Endodermal cell (in vitro differentiated cells): ENCODE measurements at regions not wholly inside any gene's neighbourhood (a gene's known extent, or its start where the extent isn't known, plus 50 kb on each side); places are given as distances from the start of the nearest gene placed in this dataset.

Experiments
- DNase-seq: peaks from one replicate; pipeline ENCODE4 v3.0.0-alpha.2; 2017
- H3K27ac ChIP-seq: 2 replicates; pipeline ENCODE4 v1.5.1; 2013; ENCODE audit warnings: mild to moderate bottlenecking, low read depth, low read length, moderate library complexity
- H3K27me3 ChIP-seq: 2 replicates; pipeline ENCODE4 v1.6.1; 2013; ENCODE audit warnings: mild to moderate bottlenecking, low read length, moderate library complexity; ENCODE audit not compliant: insufficient read depth, control insufficient read depth, poor library complexity, severe bottlenecking
- H3K36me3 ChIP-seq: 2 replicates; pipeline ENCODE4 v1.7.0; 2013; ENCODE audit warnings: mild to moderate bottlenecking, low read length, moderate library complexity; ENCODE audit not compliant: control insufficient read depth, insufficient read depth
- H3K4me1 ChIP-seq: one replicate; pipeline ENCODE4 v1.7.0; 2013; ENCODE audit warnings: low read length; ENCODE audit not compliant: control insufficient read depth, insufficient read depth
- H3K4me3 ChIP-seq: 2 replicates; pipeline ENCODE4 v1.5.1; 2013; ENCODE audit warnings: mild to moderate bottlenecking, low read length, moderate library complexity
- H3K9ac ChIP-seq: 2 replicates; pipeline ENCODE4 v1.6.1; 2013; ENCODE audit warnings: mild to moderate bottlenecking, low read length, moderate library complexity; ENCODE audit not compliant: poor library complexity, severe bottlenecking; ENCODE audit errors: extremely low read depth
- H3K9me3 ChIP-seq: 2 replicates; pipeline ENCODE4 v1.6.1; 2013; ENCODE audit warnings: mild to moderate bottlenecking, low read length, moderate library complexity; ENCODE audit not compliant: control insufficient read depth
- H3K27ac Mint-ChIP-seq: 2 replicates; pipeline ENCODE4 v1.8.0; 2020; ENCODE audit warnings: mixed read lengths
- H3K27me3 Mint-ChIP-seq: 2 replicates; pipeline ENCODE4 v1.8.0; 2021; ENCODE audit warnings: mild to moderate bottlenecking, mixed read lengths; ENCODE audit not compliant: insufficient read depth
- H3K36me3 Mint-ChIP-seq: 2 replicates; pipeline ENCODE4 v1.8.0; 2020; ENCODE audit warnings: low read depth, mixed read lengths
- H3K4me1 Mint-ChIP-seq: 2 replicates; pipeline ENCODE4 v1.8.0; 2020; ENCODE audit warnings: mixed read lengths
- H3K4me3 Mint-ChIP-seq: 2 replicates; pipeline ENCODE4 v1.8.0; 2020; ENCODE audit warnings: mild to moderate bottlenecking, moderate library complexity, mixed read lengths
- H3K9me3 Mint-ChIP-seq: 2 replicates; pipeline ENCODE4 v1.8.0; 2020; ENCODE audit warnings: mild to moderate bottlenecking, mixed read lengths
- CTCF ChIP-seq: fragments of 200-600 bp; sonication (generic); conservative IDR thresholded peaks from 2 replicates; pipeline ENCODE4 v1.5.0; 2021; ENCODE audit warnings: antibody characterized with exemption, mild to moderate bottlenecking
- WGBS, 2 experiments: methylation state at CpG; one replicate each; pipeline versions ENCODE4 v1.1.5 to v1.1.7; 2013; ENCODE audit warnings: missing lambda C conversion rate in 2 of 2, mixed read lengths in 1 of 2; ENCODE audit not compliant: insufficient coverage in 1 of 2, insufficient read length in 1 of 2; 5-methylcytosine and 5-hydroxymethylcytosine counted together

- Mint-ChIP-seq H3K27me3 (peaks cover 7% of the 10 kb centered on the region), H3K4me1 (no peaks in the 10 kb centered on the region), H3K36me3 (no peaks in the 10 kb centered on the region), H3K9me3 (peaks cover 12% of the 10 kb centered on the region), H3K4me3 (no peak overlapping the region), H3K27ac (no peak overlapping the region)
- Histone ChIP-seq H3K9me3 (no peaks in the 10 kb centered on the region), H3K27ac (no peak overlapping the region), H3K36me3 (no peaks in the 10 kb centered on the region), H3K27me3 (no peaks in the 10 kb centered on the region), H3K9ac (no peak overlapping the region), H3K4me1 (no peaks in the 10 kb centered on the region), H3K4me3 (no peak overlapping the region)
- no peak for DNase-seq
- WGBS, 2 experiments, result 92 to 96% methylated on average over 11 to 12 of the region's 12 CpGs
- no peak for TF ChIP-seq CTCF
These were observed 330.2 kb downstream of the GLRX3 start for GRCh38 chr10:130466271-130466997.

GRCh38 chr10:130470286-130470685 is 334.1 kb downstream of the GLRX3 start:
- H3K36me3 ChIP-seq, result no peaks in the 10 kb centered on the region
- no peaks in the 10 kb centered on the region for H3K9me3 ChIP-seq
- Mint-ChIP-seq H3K4me1 (peaks cover 6% of the 10 kb centered on the region), H3K27ac (no peak overlapping the region), H3K36me3 (no peaks in the 10 kb centered on the region), H3K27me3 (peaks cover 7% of the 10 kb centered on the region), H3K4me3 (no peak overlapping the region), H3K9me3 (peaks cover 12% of the 10 kb centered on the region)
- H3K4me1 ChIP-seq, result no peaks in the 10 kb centered on the region
- no peak overlapping the region for H3K27ac ChIP-seq
- no peak for TF ChIP-seq CTCF
- WGBS, 2 experiments, result 93 to 95% methylated on average over 2 to 5 of the region's 5 CpGs
- no peak overlapping the region for H3K4me3 ChIP-seq
- no peaks in the 10 kb centered on the region for H3K27me3 ChIP-seq
- no peak overlapping the region for H3K9ac ChIP-seq
- peak; percentile 34 for DNase-seq

GRCh38 chr10:130470973-130471372 is 334.8 kb downstream of the GLRX3 start:
- no peak for TF ChIP-seq CTCF

More at GRCh38 chr10:130470973-130471372, 334.8 kb downstream of the GLRX3 start:
- H3K27me3 ChIP-seq, result no peaks in the 10 kb centered on the region
- no peaks in the 10 kb centered on the region for H3K9me3 ChIP-seq
- Mint-ChIP-seq H3K27me3 (peaks cover 5% of the 10 kb centered on the region), H3K27ac (no peak overlapping the region), H3K4me3 (no peak overlapping the region), H3K9me3 (peaks cover 12% of the 10 kb centered on the region), H3K4me1 (peaks cover 6% of the 10 kb centered on the region), H3K36me3 (no peaks in the 10 kb centered on the region)
- H3K27ac ChIP-seq, result no peak overlapping the region
- 91 to 93% methylated on average over 3 to 6 of the region's 6 CpGs for WGBS, 2 experiments
- peak; percentile 20 for DNase-seq
- no peaks in the 10 kb centered on the region for H3K36me3 ChIP-seq
- H3K9ac ChIP-seq, result no peak overlapping the region
- H3K4me1 ChIP-seq, result no peaks in the 10 kb centered on the region
- H3K4me3 ChIP-seq, result no peak overlapping the region
